Stimulated activated CD8-positive, alpha-beta memory T cell treated with anti-CD3 and anti-CD28 coated beads, Interleukin-7, amount 100 ng/mL, for 48 hours (primary cell): ENCODE measurements at regions not wholly inside any gene's neighbourhood (a gene's known extent, or its start where the extent isn't known, plus 50 kb on each side); places are given as distances from the start of the nearest gene placed in this dataset.

Source experiments
- DNase-seq, 2 donors: peaks; one replicate each; pipeline ENCODE4 v3.0.0-alpha.2; 2020; ENCODE audit warnings: low read depth in 1 of 2; ENCODE audit errors: extremely low read depth in 1 of 2

- DNase-seq = no peak
Measured at GRCh38 chr21:38963006-38963405, 157.3 kb downstream of the ETS2 start.

DNA sequence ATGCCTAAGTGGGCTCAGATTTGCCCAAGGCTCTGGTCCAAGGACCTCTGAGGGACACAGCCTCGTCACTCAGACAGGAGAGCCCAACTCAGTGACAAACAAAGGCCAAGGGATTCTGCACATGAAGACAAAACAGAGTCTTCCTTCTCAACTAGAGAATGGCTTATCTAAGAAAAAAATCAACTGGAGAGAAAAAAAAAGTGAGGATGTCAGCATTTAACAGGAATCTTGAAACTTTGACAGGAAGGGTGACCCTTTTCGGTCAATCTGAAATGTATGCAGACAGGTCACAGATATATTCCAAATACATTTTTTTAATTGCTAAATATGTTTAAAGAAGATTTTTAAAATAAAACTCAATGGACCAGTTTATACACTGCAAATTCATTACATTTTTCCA, 154.5 kb downstream of the ETS2 start:
- no peak for DNase-seq

DNA sequence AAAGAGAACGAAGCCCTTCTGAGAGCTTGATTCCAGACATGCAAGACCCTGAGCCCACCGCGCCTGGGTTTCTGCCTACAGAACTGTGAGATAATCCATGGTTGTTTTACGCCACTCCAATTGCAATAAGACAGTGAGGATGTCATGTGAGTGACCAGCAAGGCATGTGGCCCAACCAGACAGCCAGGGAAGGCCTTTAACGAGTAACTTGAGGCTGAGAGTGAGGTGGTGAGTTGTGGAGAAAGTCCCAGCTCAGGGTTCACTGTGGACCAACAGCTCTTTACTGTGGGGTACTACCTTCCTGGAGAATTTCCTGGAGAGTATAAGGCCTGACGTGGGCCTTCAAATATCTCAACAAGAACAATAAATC, 153.9 kb downstream of the ETS2 start:
- DNase-seq = no peak

GRCh38 chr21:38958940-38959691, 153.4 kb downstream of the ETS2 start:
- peak in 1 of 2 donors; percentile 19 for DNase-seq

DNA sequence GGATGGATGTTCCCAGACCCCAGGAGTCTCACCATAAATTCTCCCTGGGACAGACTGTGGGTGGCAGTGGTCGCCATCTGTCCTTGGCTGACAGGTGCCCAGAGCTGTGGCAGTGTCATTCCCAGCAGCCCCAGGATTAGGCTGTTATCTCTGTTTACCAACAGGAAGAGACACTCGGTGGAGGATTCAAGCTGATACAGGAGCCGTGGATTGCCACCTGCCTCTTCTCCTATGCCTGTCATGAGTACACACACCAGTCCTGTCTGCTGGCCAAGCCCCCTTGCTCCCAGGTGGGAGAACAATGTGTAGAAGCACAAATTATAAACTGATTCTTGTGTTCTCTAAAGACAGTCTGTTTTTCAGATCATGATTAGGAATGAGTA, 152.6 kb downstream of the ETS2 start:
- no peak for DNase-seq

GRCh38 chr21:38957575-38958322, 152.0 kb downstream of the ETS2 start:
- DNase-seq = no peak

DNA sequence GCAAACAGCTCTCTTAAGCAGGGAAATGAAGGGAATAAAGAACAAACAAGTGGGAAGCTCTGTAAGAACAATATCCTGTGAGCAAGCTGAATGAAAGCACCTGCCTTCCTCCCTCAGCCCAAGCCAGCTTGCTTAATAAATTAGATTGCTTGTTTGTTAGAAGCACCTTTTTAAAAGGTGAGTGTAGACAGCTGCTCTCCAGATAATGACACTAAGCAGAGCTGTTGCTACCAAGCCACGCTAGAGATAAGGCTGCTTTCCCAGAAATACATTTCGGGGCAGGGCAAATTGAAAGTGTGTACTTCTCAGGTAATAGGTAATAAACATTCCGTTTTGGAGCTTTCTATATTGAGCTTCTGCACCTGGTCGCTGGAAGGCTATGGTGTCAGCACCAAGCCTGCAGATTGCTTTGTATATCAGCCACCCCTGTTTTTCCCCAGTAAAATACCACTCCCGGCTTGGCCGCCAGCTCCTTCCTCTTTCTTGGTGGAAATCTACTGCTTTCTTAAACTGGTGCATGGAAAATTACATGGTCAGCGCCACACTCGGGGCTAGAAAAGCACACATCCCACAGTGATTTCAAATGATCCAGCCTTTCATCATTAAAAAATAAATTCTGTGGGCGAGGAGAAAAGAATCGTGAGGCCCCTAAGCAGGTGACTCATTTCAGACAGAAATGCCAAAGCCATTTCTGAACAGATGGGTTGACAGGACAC, 151.3 kb downstream of the ETS2 start:
- no peak for DNase-seq

DNA sequence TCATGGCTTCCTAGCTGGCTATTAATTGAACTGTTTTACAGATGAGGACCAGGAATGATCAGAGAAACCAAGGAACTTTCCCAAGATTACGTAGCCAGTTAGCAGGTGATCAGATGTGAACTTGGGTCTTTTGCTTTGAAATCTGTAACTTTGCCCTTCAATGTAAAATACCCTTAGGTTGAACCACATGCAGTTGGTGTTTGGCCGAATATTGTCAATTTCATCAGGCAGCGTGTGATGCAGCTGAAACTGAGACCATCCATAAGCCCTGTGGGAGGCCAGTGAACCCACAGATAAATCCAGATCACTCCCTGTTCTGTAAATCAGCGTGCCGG, 150.8 kb downstream of the ETS2 start:
- DNase-seq = no peak

DNA sequence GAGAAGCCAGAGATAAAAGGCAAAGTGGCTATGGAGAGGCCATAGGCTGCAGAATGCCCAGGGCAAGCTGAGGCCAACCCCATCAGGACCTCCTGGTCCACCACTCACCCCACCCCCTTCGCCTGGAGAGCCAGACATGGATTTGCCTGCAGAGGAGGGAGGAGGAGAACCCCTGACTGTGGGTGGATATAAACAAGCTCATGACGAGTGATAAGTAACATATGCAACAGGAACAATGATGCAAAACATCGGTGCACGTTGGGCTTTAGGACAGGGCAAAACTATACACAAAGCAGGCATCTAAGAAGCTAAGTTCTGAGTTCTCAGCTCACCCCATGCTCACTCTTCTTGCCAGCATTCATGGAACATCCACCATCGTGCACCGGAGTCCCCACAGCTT, 150.3 kb downstream of the ETS2 start:
- no peak for DNase-seq

DNA sequence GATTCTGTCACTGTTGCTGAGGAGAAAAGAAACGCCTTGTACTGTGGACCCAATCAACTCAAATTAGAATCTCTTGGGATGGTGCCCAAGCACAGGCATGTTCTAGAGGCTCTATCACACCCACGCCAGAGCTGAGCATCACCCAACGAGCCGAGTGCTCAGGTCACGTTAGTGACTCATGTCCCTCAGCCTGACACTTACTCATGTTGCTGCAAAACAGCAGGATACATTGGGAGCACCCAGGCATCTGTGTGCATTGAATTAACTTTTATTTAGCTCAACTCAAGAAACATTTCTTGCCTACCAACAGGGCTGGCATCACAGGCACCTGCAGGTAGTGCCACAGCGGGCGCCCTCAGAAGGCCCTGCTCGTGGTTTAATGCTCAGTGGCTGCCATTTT, 149.8 kb downstream of the ETS2 start:
- DNase-seq = no peak

GRCh38 chr21:38954588-38955004, 148.9 kb downstream of the ETS2 start:
- no peak for DNase-seq

- no peak for DNase-seq
Measured at GRCh38 chr21:38953516-38953915, 147.8 kb downstream of the ETS2 start.

- no peak for DNase-seq
Measured at GRCh38 chr21:38952890-38953289, 147.2 kb downstream of the ETS2 start.

GRCh38 chr21:38951095-38951730, 145.5 kb downstream of the ETS2 start:
- DNase-seq = no peak

DNA sequence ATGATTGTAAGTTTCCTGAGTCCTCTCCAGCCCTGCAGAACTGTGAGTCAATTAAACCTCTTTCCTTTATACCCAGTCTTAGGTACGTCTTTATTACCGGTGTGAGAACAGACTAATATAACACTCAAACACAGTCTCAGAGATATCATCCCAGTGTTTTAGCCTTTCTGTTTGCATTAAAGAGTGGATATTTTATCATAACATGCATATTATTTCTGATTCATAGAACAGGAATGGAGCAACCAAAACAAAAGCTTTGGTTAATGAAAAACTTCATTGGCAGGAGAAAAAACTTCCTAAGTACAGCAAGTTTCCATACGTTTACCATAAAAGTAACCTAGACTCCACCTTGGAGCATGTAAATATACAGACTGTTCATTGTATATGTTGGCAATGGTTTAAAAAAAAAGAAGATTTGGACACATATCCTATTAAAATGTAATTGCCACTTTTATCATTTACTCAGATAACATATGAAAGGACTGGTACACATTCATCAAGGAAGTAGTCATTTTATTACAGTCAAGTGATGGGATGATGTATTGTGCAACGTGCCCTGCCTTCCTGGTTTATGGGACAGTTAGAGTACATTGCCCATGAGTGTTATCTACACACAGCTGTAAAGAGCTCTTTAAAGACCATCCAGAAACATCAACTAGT, 144.8 kb downstream of the ETS2 start:
- DNase-seq = no peak

DNA sequence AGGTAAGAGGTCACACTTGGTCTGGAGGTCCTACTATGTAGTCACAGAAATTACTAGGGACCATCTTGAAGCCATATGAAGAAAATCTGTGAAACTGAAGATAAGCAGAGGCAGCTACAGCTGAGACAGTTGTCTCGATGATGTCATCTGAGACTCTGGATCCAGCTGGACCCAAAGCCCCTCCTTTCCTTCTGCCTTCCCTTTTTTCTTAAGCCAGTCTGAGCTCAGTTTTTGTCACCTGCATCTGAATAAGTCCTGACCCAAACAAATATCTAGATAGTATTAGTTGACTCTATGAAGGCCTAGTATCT, 143.3 kb downstream of the ETS2 start:
- no peak for DNase-seq

DNA sequence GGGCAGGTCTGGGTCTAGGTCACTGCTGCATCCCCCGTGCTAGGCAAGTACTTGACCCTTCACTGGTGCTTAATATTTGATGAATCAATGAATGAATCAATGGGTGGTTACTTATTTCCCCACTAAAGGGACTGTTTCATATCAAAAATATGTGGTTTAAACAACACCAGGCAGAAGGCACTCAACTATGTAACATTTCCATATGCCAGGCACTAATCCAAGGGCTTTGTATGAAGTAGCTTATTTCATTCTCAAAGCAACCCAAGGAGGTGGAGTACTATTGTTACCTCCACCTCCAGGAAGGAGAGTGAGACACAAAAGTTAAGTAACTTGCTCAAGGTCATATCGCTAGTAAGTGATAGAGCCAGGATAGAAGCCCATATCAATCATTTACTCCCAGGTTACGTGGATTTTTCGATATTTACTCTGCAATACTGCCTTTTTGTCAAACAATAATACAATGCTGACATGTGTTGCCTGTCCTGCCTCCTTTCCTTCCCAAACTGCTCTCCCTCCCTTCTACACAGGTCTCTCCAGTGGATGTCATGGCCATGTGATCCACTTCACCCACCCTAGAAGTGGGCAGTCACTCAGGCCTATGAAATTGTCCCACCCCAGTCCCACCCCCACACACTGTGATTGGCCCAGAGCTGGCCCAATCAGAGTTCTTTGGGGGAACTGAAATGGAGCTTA, 142.8 kb downstream of the ETS2 start:
- no peak for DNase-seq

DNA sequence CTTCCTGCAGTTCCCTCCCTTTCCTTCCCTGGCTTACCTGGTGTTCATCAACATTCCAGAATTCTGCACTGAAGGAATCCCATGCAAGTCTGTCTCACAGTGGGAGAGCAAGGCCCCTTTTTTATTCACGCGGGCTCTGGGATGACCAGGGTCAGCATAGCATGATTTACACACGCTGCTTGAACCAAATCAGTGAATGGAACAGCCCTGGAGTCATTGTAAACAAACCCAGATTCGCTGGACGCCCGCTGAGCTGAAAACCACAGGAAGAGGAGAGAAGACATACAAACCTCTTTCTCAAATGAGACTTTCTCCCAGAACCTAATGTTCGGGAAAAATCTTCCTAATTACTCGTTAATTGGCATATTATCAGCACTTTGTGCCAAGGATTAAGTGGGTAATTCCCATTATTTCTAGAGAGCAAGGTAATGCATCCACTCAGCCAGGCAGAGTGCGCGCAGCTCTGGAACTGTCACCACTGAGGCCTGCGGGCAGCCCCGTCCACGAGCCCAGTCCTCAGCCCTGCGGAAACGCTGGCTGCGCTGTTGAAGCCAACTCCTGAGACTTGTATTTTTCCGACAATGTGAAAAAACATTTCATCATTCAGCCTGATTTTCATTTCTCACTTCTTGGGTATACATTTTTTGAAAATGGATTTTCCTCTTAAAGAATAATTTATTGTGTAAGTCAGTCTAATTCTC, 140.0 kb downstream of the ETS2 start:
- no peak for DNase-seq

DNA sequence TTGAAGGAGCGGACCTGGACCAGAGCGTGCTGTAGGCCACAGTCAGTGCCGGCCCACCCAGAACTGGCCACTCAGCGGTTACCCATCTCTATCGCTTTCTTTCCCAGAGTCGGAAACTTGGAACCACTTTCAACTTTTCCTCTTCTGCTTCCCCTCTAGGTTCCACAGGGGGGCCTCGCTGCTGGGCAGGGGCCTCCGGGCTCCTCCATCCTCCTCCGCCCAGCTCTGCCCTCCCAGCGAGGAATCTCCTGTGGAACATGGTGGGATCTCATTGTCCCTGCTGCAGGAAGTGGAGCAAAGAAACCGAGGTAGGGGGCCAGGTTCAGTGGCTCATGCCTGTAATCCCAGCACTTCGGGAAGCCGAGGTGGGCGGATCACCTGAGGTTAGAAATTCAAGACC, 139.2 kb downstream of the ETS2 start:
- DNase-seq = no peak

DNA sequence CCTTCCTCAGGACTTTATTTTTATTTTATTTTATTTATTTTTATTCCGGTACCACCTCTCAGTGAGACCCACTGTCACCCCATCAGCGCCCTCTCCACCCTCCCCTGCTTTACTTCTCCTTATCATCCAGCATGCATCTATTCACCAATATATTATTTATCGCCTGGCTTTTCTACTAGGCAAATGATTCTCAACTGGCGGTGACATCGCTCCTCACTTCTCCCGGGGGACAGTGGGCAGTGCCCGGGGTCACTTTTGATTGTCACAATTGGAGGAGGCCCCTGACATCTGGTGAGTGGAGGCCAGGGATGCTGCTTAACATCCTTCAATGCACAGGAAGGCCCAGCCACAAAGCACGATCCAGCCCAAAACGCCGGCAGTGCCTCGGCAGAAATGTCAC, 138.7 kb downstream of the ETS2 start:
- no peak for DNase-seq
